TTC549 (cell line): ENCODE measurements at regions not wholly inside any gene's neighbourhood (a gene's known extent, or its start where the extent isn't known, plus 50 kb on each side); places are given as distances from the start of the nearest gene placed in this dataset.
A peak's percentile ranks its signal among the peaks of the same experiment; 100 is the strongest.
"Not testable (repeated sequence)": the region's sequence is repeated elsewhere in the genome, so short reads cannot be mapped to it uniquely, and the experiment has no call there.

ENCODE experiments used
- FAIRE-seq: peaks from 2 replicates; lab custom pipeline; 2012; peaks lifted over from hg19 to GRCh38; lab: Jason Lieb, UNC

DNA sequence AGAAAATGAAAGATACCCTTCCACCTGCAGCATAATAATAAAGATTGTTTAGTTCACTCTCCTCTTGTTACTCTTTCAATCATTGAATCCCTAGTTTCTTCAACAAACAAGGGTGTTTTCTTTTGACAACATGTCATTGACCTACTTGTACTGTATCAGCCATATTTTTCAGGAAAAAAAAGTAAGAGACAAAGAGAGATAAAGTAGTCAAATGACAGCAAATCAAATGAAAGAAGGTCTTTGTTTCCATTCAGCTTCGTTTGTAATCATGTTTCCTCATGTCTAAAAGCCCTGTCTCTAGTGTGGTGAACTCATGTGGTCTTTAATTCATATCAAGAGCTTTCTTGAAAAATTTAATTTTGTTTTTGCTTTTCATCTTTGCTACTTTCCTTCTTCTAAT lies 557.8 kb upstream of the LRATD1 start:
- no peak for FAIRE-seq

DNA sequence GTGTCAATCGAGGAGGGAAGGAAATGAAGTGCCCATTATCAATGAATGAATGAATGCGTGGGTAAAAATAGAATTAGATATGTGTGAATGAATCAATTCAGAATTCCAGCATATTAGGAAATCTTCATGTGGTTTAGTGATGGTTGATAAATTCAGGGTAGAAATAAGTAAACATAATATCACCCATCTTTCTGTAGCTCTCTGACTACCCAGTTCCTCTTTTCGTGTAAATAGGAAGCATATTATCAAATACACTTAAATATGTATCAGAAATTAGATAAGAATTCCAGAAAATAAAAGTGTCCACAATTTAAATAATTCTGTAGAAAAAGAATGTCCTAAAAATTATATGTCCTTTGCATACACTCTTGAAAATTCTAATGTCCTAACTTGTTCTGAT lies 552.9 kb upstream of the LRATD1 start:
- no peak for FAIRE-seq

DNA sequence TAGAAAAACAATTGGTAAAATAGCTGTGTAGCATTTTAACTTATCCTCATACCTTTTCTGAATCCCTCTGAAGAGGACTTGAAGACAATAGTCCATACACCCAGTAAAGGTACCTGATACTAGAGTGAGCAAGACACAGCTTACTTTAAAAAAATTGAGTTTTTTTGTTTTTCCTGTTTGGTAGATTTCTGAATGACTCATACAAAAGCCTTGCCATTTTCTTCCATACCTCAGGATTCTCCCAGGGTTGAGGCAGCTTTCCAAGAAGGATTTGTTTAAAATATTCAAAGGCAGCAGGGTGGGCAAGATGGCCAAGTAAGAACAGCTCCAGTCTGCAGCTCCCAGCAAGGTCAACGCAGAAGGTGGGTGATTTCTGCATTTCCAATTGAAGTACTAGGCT lies 551.0 kb upstream of the LRATD1 start:
- no peak for FAIRE-seq

DNA sequence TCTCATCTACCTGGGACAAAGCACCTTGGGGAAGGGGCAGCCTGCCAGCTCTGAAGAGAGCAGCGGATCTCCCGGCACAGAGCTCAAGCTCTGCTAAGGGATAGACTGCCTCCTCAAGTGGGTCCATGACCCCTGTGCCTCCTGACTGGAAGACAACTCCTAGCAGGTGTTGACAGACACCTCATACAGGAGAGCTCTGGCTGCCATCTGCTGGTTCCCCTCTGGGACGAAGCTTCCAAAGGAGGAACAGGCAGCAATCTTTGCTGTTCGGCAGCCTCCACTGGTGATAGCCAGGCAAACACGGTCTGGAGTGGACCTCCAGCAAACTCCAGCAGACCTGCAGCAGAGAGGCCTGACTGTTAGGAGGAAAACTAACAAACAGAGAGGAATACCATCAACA lies 549.9 kb upstream of the LRATD1 start:
- no peak for FAIRE-seq

DNA sequence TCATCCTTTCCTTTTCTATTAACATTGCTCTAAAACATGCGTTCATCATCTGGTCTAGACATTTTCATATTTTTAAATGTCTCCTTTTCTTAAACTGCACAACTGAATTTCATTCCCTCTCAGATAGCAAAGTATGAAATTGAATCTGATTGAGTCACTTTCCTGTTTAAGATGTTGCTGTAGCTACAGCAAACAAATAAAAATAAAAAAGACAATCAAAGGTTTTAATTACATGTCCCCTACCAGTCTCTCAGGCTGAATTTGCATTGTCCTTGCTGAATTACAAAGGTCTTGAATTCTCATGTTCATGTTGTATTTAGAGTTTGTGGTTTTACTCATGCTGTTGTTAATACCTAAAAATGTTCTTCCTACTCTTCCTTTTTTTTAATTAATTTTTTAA lies 537.9 kb upstream of the LRATD1 start:
- FAIRE-seq: no peak

DNA sequence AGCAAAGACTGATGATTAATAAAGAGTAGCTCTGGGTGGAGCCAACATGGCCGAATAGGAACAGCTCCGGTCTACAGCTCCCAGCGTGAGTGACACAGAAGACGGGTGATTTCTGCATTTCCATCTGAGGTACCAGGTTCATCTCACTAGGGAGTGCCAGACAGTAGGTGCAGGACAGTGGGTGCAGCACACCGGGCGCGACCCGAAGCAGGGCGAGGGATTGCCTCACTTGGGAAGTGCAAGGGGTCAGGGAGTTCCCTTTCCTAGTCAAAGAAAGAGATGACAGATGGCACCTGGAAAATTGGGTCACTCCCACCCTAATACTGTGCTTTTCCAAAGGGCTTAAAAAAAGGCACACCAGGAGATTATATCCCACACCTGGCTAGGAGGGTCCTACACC lies 533.4 kb upstream of the LRATD1 start:
- FAIRE-seq: not testable (repeated sequence)

DNA sequence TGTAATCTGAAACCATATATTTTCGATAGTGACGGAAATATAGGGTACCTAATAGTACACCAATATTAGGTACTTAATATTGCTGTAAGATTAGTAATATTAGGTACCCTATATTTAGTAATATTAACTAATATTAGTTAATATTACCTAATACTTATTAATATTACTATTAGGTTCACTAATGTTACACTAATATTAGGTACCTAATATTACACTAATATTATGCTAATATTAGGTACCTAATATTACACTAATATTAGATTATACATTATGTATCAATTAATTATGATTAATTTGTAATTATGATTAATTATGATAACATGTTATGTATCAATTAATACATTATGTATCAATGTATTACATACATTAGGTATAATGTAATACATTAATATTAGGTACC lies 518.2 kb upstream of the LRATD1 start:
- peak; percentile 84 for FAIRE-seq

DNA sequence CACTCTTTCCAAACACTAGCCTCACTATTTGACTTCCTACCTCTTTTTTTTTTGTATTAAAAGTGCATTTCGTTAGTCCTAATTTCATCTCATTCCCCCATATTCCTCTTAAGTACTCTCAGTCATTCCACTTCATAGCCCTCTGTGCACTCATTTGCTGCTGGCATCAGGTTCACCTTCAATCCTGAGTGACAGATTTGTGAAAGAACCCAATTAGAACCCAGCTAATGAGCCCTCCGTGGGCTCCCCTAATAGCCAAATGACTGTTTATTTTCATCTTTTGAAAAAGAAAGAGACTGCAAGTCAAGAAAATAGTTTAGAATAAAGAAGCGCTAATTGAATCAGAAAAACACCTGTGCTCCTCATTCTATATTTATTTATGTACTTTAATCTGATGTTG lies 512.1 kb upstream of the LRATD1 start:
- no peak for FAIRE-seq

DNA sequence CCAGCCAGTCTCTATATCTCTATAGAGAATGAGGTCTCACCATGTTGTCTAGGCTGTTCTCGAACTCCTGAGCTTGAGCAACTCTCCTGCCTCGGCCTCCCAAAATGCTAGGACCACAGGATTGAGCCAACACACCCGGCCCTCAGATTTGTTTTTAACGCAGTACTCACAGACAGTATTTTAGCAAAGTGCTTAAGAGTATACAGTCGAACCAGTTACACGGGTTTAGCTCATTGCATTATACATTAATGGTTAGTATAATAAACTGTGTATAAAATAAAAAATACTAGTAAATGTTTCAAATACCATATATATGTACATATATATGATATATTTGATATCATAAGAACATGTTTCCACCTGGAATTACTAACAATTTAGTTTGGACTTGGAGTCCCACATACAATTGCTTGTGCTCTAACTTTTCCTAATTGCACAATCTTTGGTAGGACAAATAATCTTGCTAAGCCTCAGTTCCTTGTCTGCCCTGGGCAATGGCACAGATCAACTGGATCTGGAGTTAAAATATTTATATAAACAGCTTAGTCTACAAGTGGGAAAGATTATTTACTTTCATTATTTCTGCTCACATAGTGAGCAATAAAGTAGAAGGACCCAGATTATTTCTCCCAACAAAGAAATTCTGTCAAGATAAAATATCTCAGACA lies 508.9 kb upstream of the LRATD1 start:
- no peak for FAIRE-seq

DNA sequence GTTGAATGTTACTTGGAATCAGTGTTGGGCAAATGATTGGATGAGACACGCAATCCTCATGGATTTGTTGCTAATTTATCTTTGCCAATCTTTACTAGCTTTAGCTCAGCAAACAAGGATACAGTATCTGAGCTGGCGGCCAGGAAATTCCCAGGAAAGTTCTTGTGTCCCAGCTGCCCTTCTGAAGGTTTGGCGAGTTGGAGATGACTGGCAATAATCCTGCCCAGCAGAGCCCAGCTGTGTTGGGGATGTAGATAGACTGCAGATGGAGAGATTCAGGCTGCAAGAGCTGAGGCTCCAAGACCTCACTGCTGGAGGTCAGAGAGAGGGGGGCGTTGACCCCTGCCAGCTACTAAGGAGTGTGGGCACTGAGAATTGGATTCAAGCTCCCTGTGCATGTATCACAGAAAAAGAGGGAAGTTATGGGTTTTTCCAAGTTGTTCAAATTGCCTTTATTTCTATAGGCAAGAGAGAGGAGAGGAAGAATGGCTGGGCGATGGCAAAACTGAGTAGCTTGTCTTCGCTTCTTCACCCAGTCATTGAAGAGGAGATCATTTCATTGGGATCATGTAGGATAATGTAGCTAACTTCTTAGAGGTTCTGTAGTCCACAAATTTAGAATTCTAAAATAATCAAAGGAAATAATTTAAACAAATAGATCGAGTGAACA lies 506.8 kb upstream of the LRATD1 start:
- no peak for FAIRE-seq

DNA sequence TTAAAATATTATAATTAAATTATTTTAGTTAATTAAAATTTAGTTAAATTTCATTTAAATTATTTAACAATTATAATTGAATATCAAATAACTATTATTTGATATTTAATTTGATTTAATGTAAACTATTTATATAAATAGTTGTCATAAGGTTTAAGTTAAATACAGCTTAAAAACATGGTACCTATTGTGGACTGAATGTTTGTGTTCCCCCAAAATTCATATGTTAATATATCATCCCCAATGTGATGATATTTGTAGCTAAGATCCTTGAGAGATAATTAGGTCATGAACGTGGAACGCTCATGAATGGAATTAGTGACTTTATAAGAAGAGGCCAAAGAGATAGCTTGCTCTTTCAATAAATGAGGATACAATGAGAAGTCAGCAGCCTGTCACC lies 505.7 kb upstream of the LRATD1 start:
- FAIRE-seq: peak; percentile 99

DNA sequence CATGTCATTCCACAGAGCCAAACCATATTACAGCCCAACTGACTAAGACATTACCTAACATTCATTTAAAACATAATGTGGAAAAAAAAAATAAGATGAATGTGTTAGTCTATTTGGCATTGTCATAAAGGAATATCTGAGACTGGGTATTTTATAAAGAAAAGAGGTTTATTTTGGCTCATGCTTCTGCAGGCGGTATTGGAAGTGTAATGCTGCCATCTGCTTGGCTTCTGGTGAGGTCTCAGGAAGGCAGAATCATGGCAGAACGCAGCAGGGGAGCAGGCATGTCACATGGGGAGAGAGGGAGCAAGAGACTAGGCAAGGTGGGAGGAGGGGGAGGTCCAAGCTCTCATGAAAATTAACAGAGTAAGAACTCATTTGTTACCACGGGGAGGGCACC lies 504.8 kb upstream of the LRATD1 start:
- FAIRE-seq: no peak

DNA sequence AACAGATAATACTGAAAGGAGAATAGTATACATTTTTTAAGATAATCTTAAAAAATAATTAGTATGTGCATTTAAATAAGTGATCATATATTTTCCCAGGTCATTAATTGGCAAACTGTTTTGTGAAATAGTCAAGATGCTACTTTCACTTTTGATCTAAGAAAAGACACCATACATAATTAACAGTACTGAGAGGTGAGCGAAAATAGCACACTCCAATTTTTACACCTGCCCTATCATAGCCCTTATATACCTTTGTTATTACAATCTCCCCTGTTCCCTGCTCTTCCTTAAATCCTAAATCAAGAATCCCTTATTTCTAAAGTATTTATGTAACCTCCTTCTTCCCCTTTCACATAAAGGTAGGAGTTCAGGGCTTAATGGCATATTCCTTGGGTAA lies 500.1 kb upstream of the LRATD1 start:
- FAIRE-seq: no peak

DNA sequence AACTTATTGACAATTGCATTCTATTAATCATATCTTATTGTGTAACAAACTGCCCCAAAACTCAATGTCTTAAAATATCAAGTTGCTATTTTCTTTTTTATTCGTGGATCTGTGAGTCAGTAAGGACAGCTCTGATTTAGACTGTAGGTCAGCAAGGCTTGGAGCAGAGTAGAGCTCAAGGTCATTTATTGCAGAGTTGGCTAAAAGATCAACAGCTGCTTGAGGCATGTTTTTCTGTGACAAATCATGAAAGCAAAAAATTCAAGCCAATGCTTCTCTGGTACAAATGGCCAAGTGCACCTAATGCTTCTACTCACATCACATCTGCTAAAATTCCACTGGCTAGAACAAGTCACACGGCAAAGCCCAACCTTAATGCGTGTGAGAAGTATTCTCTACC lies 497.7 kb upstream of the LRATD1 start:
- FAIRE-seq: no peak

DNA sequence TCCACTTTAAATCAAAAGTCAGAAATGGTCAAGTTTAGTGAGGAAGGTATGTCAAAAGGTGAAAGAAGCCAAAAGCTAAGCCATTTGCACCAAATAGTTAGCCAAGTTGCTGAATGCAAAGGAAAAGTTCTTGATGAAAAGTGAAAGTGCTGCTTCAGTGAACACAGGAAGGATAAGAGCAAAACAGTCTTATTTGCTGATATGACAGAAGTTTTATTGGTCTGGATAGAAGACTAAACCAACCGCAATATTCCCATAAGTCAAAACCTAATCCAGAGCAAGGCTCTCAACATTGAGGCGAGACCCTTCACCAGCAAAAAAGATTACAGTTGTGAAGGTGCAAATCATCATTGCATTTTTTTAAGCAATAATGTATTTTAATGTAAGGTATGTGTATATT lies 496.5 kb upstream of the LRATD1 start:
- no peak for FAIRE-seq

DNA sequence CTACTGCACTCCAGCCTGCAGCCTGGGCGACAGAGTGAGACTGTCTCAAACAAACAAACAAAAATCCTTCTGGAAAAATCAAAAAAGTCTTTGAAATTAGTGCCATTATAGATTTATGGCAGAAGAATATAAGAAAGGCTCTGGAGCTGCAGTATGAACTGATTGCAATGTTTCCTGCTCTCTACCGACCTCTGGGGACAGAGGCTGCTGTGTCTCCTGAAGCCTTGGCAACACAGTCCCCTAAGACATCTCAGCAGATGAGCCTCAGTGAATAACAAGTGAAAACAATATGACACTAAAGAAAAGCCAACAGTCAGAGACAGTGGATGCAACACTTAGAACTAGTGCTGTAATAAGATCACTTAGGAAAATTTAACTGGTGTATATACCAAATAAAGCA lies 494.9 kb upstream of the LRATD1 start:
- no peak for FAIRE-seq

DNA sequence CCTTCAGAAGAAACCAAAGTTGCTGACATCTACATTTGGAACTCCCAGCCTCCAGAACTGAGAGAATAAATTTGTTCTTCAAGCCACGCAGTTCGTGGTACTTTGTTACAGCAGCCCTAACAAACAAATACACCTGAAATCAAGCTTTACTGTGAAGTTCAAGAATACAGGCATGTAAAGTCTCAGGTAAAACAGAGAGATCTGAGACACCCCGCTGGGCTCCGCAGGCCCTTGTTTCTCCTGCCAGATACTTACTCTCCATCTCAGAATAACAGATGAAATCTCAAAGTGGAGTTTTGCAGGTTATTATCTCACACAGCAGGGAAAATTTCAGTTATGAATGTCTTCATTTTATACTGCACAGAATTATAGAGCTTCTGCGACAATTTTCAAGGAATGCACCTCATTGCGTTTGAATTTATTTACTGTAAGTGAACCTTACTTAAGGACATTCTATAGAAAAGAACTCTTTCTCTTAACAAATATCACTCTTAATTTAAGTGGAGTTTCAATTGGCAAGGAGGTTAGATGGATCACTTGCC lies 492.4 kb upstream of the LRATD1 start:
- FAIRE-seq: no peak

DNA sequence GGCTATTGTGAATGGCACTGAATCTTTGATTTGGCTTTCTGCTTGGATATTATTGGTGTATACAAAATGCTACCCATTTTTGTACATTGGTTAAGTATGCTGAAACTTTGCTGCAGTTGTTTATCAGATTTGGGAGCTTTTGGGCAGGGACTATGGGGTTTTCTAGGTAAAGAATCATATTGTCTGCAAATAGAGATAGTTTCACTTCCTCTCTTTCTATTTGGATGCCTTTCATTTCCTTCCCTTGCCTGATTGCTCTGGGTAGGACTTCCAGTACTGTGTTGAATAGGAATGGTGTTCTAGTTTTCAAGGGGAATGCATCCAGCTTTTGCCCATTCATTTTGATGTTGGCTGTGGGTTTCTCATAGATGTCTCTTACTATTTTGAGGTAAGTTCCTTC lies 489.1 kb upstream of the LRATD1 start:
- no peak for FAIRE-seq

DNA sequence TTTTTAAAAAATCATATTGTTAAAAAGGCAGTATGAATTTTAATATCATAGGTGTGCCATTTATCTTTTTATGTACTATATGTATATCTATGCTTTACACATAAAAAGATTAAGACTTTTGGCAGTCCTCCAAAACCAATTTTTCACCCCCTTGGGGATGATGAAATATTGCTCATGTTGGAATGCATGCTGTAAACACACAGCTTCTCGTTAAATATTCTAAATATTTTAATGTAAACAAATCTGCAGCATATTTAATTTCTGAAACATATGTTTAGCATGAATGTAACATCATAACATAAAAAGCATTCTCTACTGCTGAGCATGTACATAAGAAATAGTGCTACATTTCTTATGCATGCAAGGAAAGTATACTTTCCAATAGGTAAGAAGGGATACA lies 484.3 kb upstream of the LRATD1 start:
- FAIRE-seq: no peak

DNA sequence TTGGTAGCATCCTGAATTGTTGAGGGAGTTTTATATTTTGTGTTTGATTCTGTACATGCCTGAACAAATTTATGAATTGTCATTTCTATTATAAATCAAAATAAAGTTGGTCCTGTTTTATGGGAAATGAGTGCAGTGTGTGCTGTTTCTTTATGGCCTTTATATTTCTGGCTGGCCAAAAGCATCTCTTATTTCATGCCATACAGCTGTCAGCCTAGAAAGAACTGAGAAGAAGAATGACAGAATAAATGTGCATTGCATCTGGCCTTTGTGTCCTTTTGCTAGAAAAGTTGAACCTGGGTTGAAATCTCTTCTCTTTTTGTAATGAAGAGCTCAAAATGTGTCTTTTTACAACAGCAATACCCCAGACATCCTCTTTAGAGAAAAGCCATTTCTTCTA lies 474.7 kb upstream of the LRATD1 start:
- FAIRE-seq: no peak

DNA sequence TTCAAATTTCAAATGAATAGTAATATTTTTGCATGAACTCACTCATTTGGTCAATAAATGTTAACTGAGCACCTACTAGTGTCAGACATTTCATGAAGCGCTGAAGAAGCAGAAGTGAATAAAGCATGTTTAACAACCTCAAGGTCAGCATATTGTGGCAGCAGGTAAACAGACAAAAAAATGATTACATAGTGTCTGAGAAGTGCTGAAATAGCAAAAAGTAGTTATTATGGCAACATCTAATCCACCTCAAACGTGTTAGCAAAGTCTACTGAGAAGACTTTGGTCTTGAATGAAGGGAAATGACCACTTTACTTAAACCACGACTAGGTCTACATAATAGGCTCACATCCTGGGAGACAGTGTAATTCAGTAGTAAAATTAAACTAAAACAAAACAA lies 452.2 kb upstream of the LRATD1 start:
- no peak for FAIRE-seq

DNA sequence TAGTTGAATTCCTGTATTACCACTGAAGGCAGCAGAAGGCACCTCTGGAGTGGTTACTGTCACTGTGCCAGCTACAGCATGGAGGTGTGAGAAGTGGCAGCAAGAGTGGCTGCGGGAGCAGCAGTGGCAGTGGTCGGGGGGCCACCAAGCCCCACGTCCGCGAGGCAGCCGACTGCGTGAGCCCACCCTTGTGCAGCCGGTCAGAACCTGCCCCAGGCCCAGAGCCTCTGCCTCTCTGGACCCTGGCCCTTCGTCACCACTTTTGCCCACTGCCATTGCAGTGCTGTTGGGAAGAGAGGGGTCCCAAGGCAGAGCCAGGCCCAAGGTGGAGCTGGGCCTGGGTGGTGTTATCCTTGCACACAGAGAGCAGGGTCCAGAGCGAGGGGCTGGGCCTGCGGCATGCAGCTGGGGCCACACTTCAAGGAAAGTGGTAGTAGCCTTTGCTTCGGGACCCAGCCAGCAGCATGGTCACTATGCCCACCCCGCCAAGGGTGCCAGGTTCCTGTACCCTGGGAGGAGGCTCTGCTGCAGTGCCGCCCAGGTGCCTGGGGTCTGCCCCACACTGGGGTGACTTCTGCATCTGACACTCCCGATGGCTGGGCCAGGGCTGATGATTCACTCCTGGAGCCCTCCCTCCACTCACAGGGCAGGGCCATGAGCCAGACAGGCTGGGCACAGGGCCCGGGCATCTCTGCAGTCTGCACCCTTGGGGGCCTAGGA lies 450.1 kb upstream of the LRATD1 start:
- no peak for FAIRE-seq

DNA sequence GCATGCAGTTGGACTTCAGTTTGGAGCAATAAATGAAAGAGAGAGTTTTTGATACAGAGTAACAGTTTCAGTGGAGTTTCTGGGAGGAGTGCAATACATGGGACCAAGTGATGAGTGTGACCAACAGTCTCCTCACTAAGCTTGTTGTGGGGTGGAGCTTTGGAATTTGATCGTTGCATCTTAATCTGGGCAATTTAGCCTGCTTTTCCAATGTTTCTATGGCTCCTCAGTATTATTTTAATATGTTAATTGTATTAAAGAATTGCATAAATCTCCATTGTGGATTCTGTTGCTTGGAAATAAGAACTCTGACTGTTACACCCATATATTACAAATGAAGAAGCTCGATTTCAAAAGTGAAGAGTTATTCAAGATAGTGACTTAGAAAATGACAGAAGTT lies 446.6 kb upstream of the LRATD1 start:
- no peak for FAIRE-seq

DNA sequence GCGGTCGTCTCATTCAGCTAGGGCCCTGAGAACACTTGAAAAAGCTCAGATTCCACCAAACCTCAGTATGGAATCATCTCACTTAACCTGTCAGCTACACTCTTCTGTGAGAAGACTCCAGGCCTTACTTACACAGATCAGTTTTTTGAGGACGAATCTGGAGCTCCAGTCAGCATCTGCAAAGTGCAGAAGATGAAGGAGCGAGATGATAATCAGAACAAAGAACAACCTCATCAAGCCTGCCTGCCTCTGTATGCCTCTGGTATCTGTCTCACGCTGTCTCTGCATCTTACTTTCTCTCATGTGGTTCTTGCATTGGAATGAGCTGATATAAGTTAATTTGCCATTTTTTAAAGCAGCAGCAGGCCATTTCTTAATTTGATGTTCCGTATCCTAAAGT lies 444.1 kb upstream of the LRATD1 start:
- no peak for FAIRE-seq
